Type B pancreatic cell (in vitro differentiated cells): ENCODE measurements at regions not wholly inside any gene's neighbourhood (a gene's known extent, or its start where the extent isn't known, plus 50 kb on each side); places are given as distances from the start of the nearest gene placed in this dataset.

Source experiments
- DNase-seq: peaks from one replicate; pipeline ENCODE4 v3.0.0; 2021; ENCODE audit warnings: mixed read lengths; ENCODE audit not compliant: unreplicated experiment; ENCODE audit errors: extremely low spot score
- H3K27ac Mint-ChIP-seq: 2 replicates; pipeline ENCODE4 v1.8.0; 2021; ENCODE audit warnings: mild to moderate bottlenecking, mixed read lengths
- H3K27me3 Mint-ChIP-seq: 2 replicates; pipeline ENCODE4 v1.8.0; 2021; ENCODE audit warnings: mixed read lengths
- H3K36me3 Mint-ChIP-seq: 2 replicates; pipeline ENCODE4 v1.8.0; 2021; ENCODE audit warnings: mixed read lengths
- H3K4me1 Mint-ChIP-seq: one replicate; pipeline ENCODE4 v1.8.0; 2021; ENCODE audit warnings: mixed read lengths; ENCODE audit not compliant: unreplicated experiment
- H3K4me3 Mint-ChIP-seq: 2 replicates; pipeline ENCODE4 v1.8.0; 2021; ENCODE audit warnings: mild to moderate bottlenecking, mixed read lengths
- H3K9me3 Mint-ChIP-seq: 2 replicates; pipeline ENCODE4 v1.8.0; 2021; ENCODE audit warnings: mixed read lengths
- CTCF ChIP-seq: fragments of 200-600 bp; sonication (generic); conservative IDR thresholded peaks from 2 replicates; pipeline ENCODE4 v1.5.0; 2021; ENCODE audit warnings: antibody characterized with exemption, mild to moderate bottlenecking

- Mint-ChIP-seq H3K4me3 (no peak overlapping the region), H3K27ac (no peak overlapping the region), H3K36me3 (no peaks in the 10 kb centered on the region), H3K4me1 (peaks cover 10% of the 10 kb centered on the region), H3K27me3 (peaks cover 40% of the 10 kb centered on the region), H3K9me3 (no peaks in the 10 kb centered on the region)
- DNase-seq = no peak
- TF ChIP-seq CTCF = no peak
Observed at GRCh38 chr19:30670562-30671366, 298.6 kb downstream of the ZNF536 start.

GRCh38 chr19:30670011-30670329, 297.8 kb downstream of the ZNF536 start:
- Mint-ChIP-seq H3K4me1 (peaks cover 10% of the 10 kb centered on the region), H3K36me3 (no peaks in the 10 kb centered on the region)

GRCh38 chr19:30669329-30670010, 297.3 kb downstream of the ZNF536 start:
- peak; percentile 83 for DNase-seq

More at GRCh38 chr19:30670011-30670329, 297.8 kb downstream of the ZNF536 start:
- Mint-ChIP-seq H3K27me3 (peaks cover 40% of the 10 kb centered on the region), H3K27ac (no peak overlapping the region), H3K4me3 (no peak overlapping the region), H3K9me3 (no peaks in the 10 kb centered on the region)
- TF ChIP-seq CTCF = no peak
- DNase-seq = no peak

GRCh38 chr19:30668521-30669155, 296.5 kb downstream of the ZNF536 start:
- Mint-ChIP-seq H3K4me1 (peaks cover 23% of the 10 kb centered on the region), H3K36me3 (no peaks in the 10 kb centered on the region), H3K27ac (no peak overlapping the region), H3K4me3 (no peak overlapping the region), H3K9me3 (no peaks in the 10 kb centered on the region), H3K27me3 (peaks cover 28% of the 10 kb centered on the region)
- no peak for TF ChIP-seq CTCF
- DNase-seq = peak; percentile 62

More at GRCh38 chr19:30669329-30670010, 297.3 kb downstream of the ZNF536 start:
- Mint-ChIP-seq H3K9me3 (no peaks in the 10 kb centered on the region), H3K36me3 (no peaks in the 10 kb centered on the region), H3K4me1 (peaks cover 14% of the 10 kb centered on the region), H3K27ac (no peak overlapping the region), H3K27me3 (peaks cover 37% of the 10 kb centered on the region), H3K4me3 (no peak overlapping the region)
- peak; percentile 95 for TF ChIP-seq CTCF

- Mint-ChIP-seq H3K9me3 (no peaks in the 10 kb centered on the region), H3K27ac (no peak overlapping the region), H3K4me3 (no peak overlapping the region), H3K36me3 (no peaks in the 10 kb centered on the region), H3K27me3 (peaks cover 20% of the 10 kb centered on the region), H3K4me1 (peaks cover 31% of the 10 kb centered on the region)
- DNase-seq = no peak
- TF ChIP-seq CTCF = no peak
Observed at GRCh38 chr19:30667746-30668145, 295.6 kb downstream of the ZNF536 start.
